Suprapubic skin (tissue), 4 donors: ENCODE measurements at regions not wholly inside any gene's neighbourhood (a gene's known extent, or its start where the extent isn't known, plus 50 kb on each side); places are given as distances from the start of the nearest gene placed in this dataset.

Source experiments
- DNase-seq, 2 donors: peaks; one replicate each; pipeline ENCODE4 v3.0.0-alpha.2; 2019; ENCODE audit warnings: low spot score in 2 of 2
- H3K27ac ChIP-seq: fragments of 200-600 bp; sonication (generic); one replicate; pipeline ENCODE4 v1.5.1; 2019
- H3K27me3 ChIP-seq: fragments of 200-600 bp; sonication (generic); one replicate; pipeline ENCODE4 v1.5.1; 2019
- H3K36me3 ChIP-seq: fragments of 200-600 bp; sonication (generic); one replicate; pipeline ENCODE4 v1.5.1; 2019
- H3K4me1 ChIP-seq: fragments of 200-600 bp; sonication (generic); one replicate; pipeline ENCODE4 v1.5.1; 2019
- H3K4me3 ChIP-seq: fragments of 200-600 bp; sonication (generic); one replicate; pipeline ENCODE4 v1.5.1; 2019; ENCODE audit warnings: mild to moderate bottlenecking
- H3K9me3 ChIP-seq: fragments of 200-600 bp; sonication (generic); one replicate; pipeline ENCODE4 v1.5.1; 2019
- CTCF ChIP-seq, 2 donors: fragments of 200-600 bp in 1 of 2; fragments of 450-650 bp in 1 of 2; sonication (generic) in 1 of 2; IDR thresholded peaks; one replicate each; pipeline ENCODE4 v1.5.1; 2016 to 2019; ENCODE audit warnings: antibody characterized with exemption in 2 of 2, mild to moderate bottlenecking in 1 of 2, moderate library complexity in 1 of 2
- EP300 ChIP-seq: sonication (generic); formaldehyde crosslinking; IDR thresholded peaks from one replicate; pipeline ENCODE4 v1.6.1; 2017; ENCODE audit warnings: antibody characterized with exemption
- POLR2A ChIP-seq, 2 donors: fragments of 450-650 bp; IDR thresholded peaks; one replicate each; pipeline ENCODE4 v1.6.1; 2017; ENCODE audit warnings: antibody characterized with exemption in 2 of 2, mild to moderate bottlenecking in 2 of 2, moderate library complexity in 2 of 2
- POLR2AphosphoS5 ChIP-seq, 3 donors: sonication (generic); formaldehyde crosslinking; IDR thresholded peaks; one replicate each; pipeline ENCODE4 v1.6.1; 2017; ENCODE audit warnings: antibody characterized with exemption in 3 of 3
- WGBS: methylation state at CpG from one replicate; pipeline ENCODE4 v1.1.5; 2018; 5-methylcytosine and 5-hydroxymethylcytosine counted together

GRCh38 chr1:11338284-11338924 is 65.4 kb downstream of the UBIAD1 start:
- H3K4me3 ChIP-seq: no peak overlapping the region
- no peaks in the 10 kb centered on the region for H3K9me3 ChIP-seq
- TF ChIP-seq EP300: no peak
- TF ChIP-seq CTCF (IDR thresholded peaks at IDR 0.05): no peak
- no peak for TF ChIP-seq POLR2AphosphoS5 (IDR thresholded peaks at IDR 0.05)
- no peak for TF ChIP-seq POLR2A (IDR thresholded peaks at IDR 0.05)
- H3K4me1 ChIP-seq: peaks cover 29% of the 10 kb centered on the region
- no peak for DNase-seq
- WGBS: 83% methylated on average over 5 of the region's 10 CpGs
- no peaks in the 10 kb centered on the region for H3K36me3 ChIP-seq
- H3K27ac ChIP-seq: no peak overlapping the region
- peaks cover 76% of the 10 kb centered on the region for H3K27me3 ChIP-seq

GRCh38 chr1:11339346-11340232 is 66.6 kb downstream of the UBIAD1 start:
- TF ChIP-seq CTCF (IDR thresholded peaks at IDR 0.05) (no peak), POLR2AphosphoS5 (IDR thresholded peaks at IDR 0.05) (no peak)
- H3K9me3 ChIP-seq: no peaks in the 10 kb centered on the region
- WGBS: 23% methylated on average over 17 of the region's 24 CpGs
- H3K4me1 ChIP-seq: peaks cover 29% of the 10 kb centered on the region
- H3K27ac ChIP-seq: no peak overlapping the region
- H3K27me3 ChIP-seq: peaks cover 79% of the 10 kb centered on the region
- H3K4me3 ChIP-seq: no peak overlapping the region
- DNase-seq: no peak
- H3K36me3 ChIP-seq: no peaks in the 10 kb centered on the region

- Histone ChIP-seq H3K27ac (no peak overlapping the region), H3K4me1 (peaks cover 29% of the 10 kb centered on the region), H3K4me3 (no peak overlapping the region), H3K36me3 (no peaks in the 10 kb centered on the region), H3K27me3 (peaks cover 79% of the 10 kb centered on the region), H3K9me3 (no peaks in the 10 kb centered on the region)
- TF ChIP-seq POLR2AphosphoS5 (IDR thresholded peaks at IDR 0.05): no peak
- TF ChIP-seq CTCF (IDR thresholded peaks at IDR 0.05): no peak
- TF ChIP-seq POLR2A (IDR thresholded peaks at IDR 0.05): no peak
- TF ChIP-seq EP300: no peak
- 29% methylated on average over 4 of the region's 4 CpGs for WGBS
- DNase-seq: no peak
Observed at GRCh38 chr1:11340233-11340632, 67.2 kb downstream of the UBIAD1 start.

GRCh38 chr1:11341901-11342552 is 69.0 kb downstream of the UBIAD1 start:
- H3K27me3 ChIP-seq: peaks cover 87% of the 10 kb centered on the region
- H3K27ac ChIP-seq: no peak overlapping the region
- H3K9me3 ChIP-seq: no peaks in the 10 kb centered on the region

More at GRCh38 chr1:11341901-11342552, 69.0 kb downstream of the UBIAD1 start:
- peaks cover 29% of the 10 kb centered on the region for H3K4me1 ChIP-seq
- H3K36me3 ChIP-seq: no peaks in the 10 kb centered on the region
- TF ChIP-seq CTCF (IDR thresholded peaks at IDR 0.05) (no peak), POLR2AphosphoS5 (IDR thresholded peaks at IDR 0.05) (no peak)
- DNase-seq: no peak
- 19% methylated on average over 6 of the region's 6 CpGs for WGBS
- no peak overlapping the region for H3K4me3 ChIP-seq
